Body of pancreas (tissue), 4 donors: ENCODE measurements at regions not wholly inside any gene's neighbourhood (a gene's known extent, or its start where the extent isn't known, plus 50 kb on each side); places are given as distances from the start of the nearest gene placed in this dataset.
A peak's percentile ranks its signal among the peaks of the same experiment; 100 is the strongest.
"Not testable (repeated sequence)": the region's sequence is repeated elsewhere in the genome, so short reads cannot be mapped to it uniquely, and the experiment has no call there.

Experiments
- ATAC-seq: fragments of 150-250 bp; one replicate; pipeline ENCODE4 v1.9.1; 2016
- DNase-seq, 4 donors: peaks; one replicate each; pipeline ENCODE4 v3.0.0-alpha.2; 2019
- H3K27ac ChIP-seq, 4 donors: fragments of 200-600 bp; sonication (generic); 1 replicate in 3 of 4; 2 replicates in 1 of 4; pipeline versions ENCODE4 v1.5.1 to v1.6.1; 2016 to 2019; ENCODE audit warnings: mild to moderate bottlenecking in 1 of 4, mixed read lengths in 1 of 4, moderate library complexity in 1 of 4
- H3K27me3 ChIP-seq, 2 donors: fragments of 200-600 bp; sonication (generic); one replicate each; pipeline ENCODE4 v1.6.0; 2016; ENCODE audit warnings: mild to moderate bottlenecking in 1 of 2
- H3K36me3 ChIP-seq, 2 donors: fragments of 200-600 bp; sonication (generic); replicated peaks in 1 of 2; 2 replicates each; pipeline ENCODE4 v1.5.1; 2016; ENCODE audit warnings: low read depth in 2 of 2; ENCODE audit not compliant: insufficient read depth in 1 of 2
- H3K4me1 ChIP-seq: fragments of 200-600 bp; sonication (generic); one replicate; pipeline ENCODE4 v1.6.0; 2016
- H3K4me3 ChIP-seq, 2 donors: fragments of 200-600 bp; sonication (generic); 1 replicate in 1 of 2; 2 replicates in 1 of 2; pipeline ENCODE4 v1.5.1; 2016 to 2019
- H3K9me3 ChIP-seq, 3 donors: fragments of 200-600 bp; sonication (generic); 1 replicate in 2 of 3; 2 replicates in 1 of 3; pipeline ENCODE4 v1.5.1; 2016
- CTCF ChIP-seq, 7 experiments: fragments of 450-650 bp in 4 of 7; fragments of 200-600 bp in 3 of 7; sonication (generic) in 3 of 7; IDR thresholded peaks; one replicate each; pipeline ENCODE4 v1.5.1; 2016 to 2019; ENCODE audit warnings: antibody characterized with exemption in 7 of 7
- POLR2A ChIP-seq, 3 donors: fragments of 450-650 bp; IDR thresholded peaks; one replicate each; pipeline ENCODE4 v1.6.1; 2016; ENCODE audit warnings: antibody characterized with exemption in 3 of 3, mild to moderate bottlenecking in 2 of 3
- WGBS, 2 donors: methylation state at CpG; one replicate each; pipeline ENCODE4 v1.1.5; 2017; 5-methylcytosine and 5-hydroxymethylcytosine counted together
- intact Hi-C: fragments of 100-400 bp; cut with DNase I; formaldehyde crosslinking; loops from one replicate; pipeline ENCODE4 v1.15.1; 2023

GRCh38 chr6:140340795-140341194 lies 966.3 kb upstream of the CITED2 start:
- H3K4me1 ChIP-seq, result no peaks in the 10 kb centered on the region
- ATAC-seq (no peak), DNase-seq (no peak)
- H3K27me3 ChIP-seq, result no peaks in the 10 kb centered on the region
- H3K36me3 ChIP-seq, result no peaks in the 10 kb centered on the region
- TF ChIP-seq POLR2A (IDR thresholded peaks at IDR 0.05), result no peak
- TF ChIP-seq CTCF (IDR thresholded peaks at IDR 0.05), result no peak
- H3K9me3 ChIP-seq, result peaks cover 0 to 9% (median 0%) of the 10 kb centered on the region in 3 donors
- intact Hi-C loops, result no loop called here
- H3K4me3 ChIP-seq, result no peak overlapping the region
- whole genome bisulfite sequencing, 2 donors, result 81 to 86% methylated on average over 3 of the region's 3 CpGs
- H3K27ac ChIP-seq, result no peak overlapping the region

DNA sequence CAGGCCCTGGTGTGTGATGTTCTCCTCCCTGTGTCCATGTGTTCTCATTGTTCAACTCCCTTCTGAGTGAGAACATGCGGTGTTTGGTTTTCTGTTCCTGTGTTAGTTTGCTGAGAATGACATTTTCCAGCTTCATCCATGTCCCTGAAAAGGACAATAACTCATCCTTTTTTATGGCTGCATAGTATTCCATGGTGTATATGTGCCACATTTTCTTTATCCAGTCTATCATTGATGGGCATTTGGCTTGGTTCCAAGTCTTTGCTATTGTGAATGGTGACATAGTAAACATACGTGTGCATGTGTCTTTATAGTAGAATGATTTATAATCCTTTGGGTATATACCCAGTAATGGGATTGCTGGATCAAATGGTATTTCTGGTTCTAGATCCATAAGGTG lies 964.6 kb upstream of the CITED2 start:
- H3K9me3 ChIP-seq, DNase-seq, H3K27me3 ChIP-seq, intact Hi-C loops, H3K4me1 ChIP-seq, H3K36me3 ChIP-seq, H3K27ac ChIP-seq, H3K4me3 ChIP-seq, ATAC-seq: not testable (repeated sequence)
- 85 to 86% methylated on average over 2 of the region's 2 CpGs for WGBS, 2 donors

GRCh38 chr6:140321891-140322290 lies 947.4 kb upstream of the CITED2 start:
- Histone ChIP-seq H3K27me3 (no peaks in the 10 kb centered on the region), H3K4me1 (peaks cover 8% of the 10 kb centered on the region), H3K27ac (no peak overlapping the region), H3K36me3 (no peaks in the 10 kb centered on the region), H3K4me3 (no peak overlapping the region), H3K9me3 (no peaks in the 10 kb centered on the region)
- intact Hi-C loops, result no loop called here
- 40 to 65% methylated on average over 2 of the region's 2 CpGs for WGBS, 2 donors
- DNase-seq (no peak), ATAC-seq (no peak)
- TF ChIP-seq POLR2A (IDR thresholded peaks at IDR 0.05), result no peak
- no peak for TF ChIP-seq CTCF (IDR thresholded peaks at IDR 0.05)

- Histone ChIP-seq H3K36me3 (no peaks in the 10 kb centered on the region), H3K4me3 (no peak overlapping the region), H3K9me3 (no peaks in the 10 kb centered on the region), H3K27ac (peak overlapping the region in 1 of 4 donors; percentile 59), H3K4me1 (peaks cover 8% of the 10 kb centered on the region), H3K27me3 (no peaks in the 10 kb centered on the region)
- no peak for DNase-seq
- intact Hi-C loops, result no loop called here
- ATAC-seq, result no peak
- 37 to 50% methylated on average over 4 of the region's 4 CpGs for WGBS, 2 donors
- TF ChIP-seq CTCF (IDR thresholded peaks at IDR 0.05) (no peak), POLR2A (IDR thresholded peaks at IDR 0.05) (no peak)
These were observed 945.9 kb upstream of the CITED2 start for GRCh38 chr6:140320081-140321080.

GRCh38 chr6:140319209-140319608 lies 944.8 kb upstream of the CITED2 start:
- Histone ChIP-seq H3K4me1 (peaks cover 8% of the 10 kb centered on the region), H3K9me3 (no peaks in the 10 kb centered on the region), H3K27me3 (no peaks in the 10 kb centered on the region), H3K27ac (peak overlapping the region in 1 of 4 donors; percentile 58), H3K36me3 (no peaks in the 10 kb centered on the region), H3K4me3 (no peak overlapping the region)
- DNase-seq, result no peak
- no peak for ATAC-seq
- TF ChIP-seq POLR2A (IDR thresholded peaks at IDR 0.05), result no peak
- no peak for TF ChIP-seq CTCF (IDR thresholded peaks at IDR 0.05)
- intact Hi-C loops, result no loop called here
- WGBS, 2 donors, result 6 to 9% methylated on average over 2 of the region's 2 CpGs
